Thoracic aorta (tissue), 2 donors: ENCODE measurements at regions not wholly inside any gene's neighbourhood (a gene's known extent, or its start where the extent isn't known, plus 50 kb on each side); places are given as distances from the start of the nearest gene placed in this dataset.

ENCODE experiments used
- ATAC-seq: fragments of 150-250 bp; one replicate; pipeline ENCODE4 v1.8.0; 2017; ENCODE audit warnings: low read depth; ENCODE audit not compliant: insufficient number of reproducible peaks, low FRiP score
- DNase-seq: peaks from one replicate; pipeline ENCODE4 v3.0.0-alpha.2; 2020; ENCODE audit warnings: low spot score
- H3K27ac ChIP-seq, 2 donors: fragments of 200-600 bp; sonication (generic); 1 replicate in 1 of 2; 2 replicates in 1 of 2; pipeline ENCODE4 v1.5.1; 2016; ENCODE audit warnings: mild to moderate bottlenecking in 2 of 2, moderate library complexity in 2 of 2
- H3K27me3 ChIP-seq: fragments of 200-600 bp; sonication (generic); replicated peaks from 2 replicates; pipeline ENCODE4 v1.6.0; 2016; ENCODE audit warnings: mild to moderate bottlenecking; ENCODE audit not compliant: insufficient read depth
- H3K36me3 ChIP-seq: fragments of 200-600 bp; sonication (generic); one replicate; pipeline ENCODE4 v1.5.1; 2016
- H3K4me1 ChIP-seq, 2 donors: fragments of 200-600 bp; sonication (generic); 1 replicate in 1 of 2; 2 replicates in 1 of 2; pipeline versions ENCODE4 v1.5.1 to v1.6.0; 2016; ENCODE audit warnings: low read depth in 2 of 2, mild to moderate bottlenecking in 1 of 2; ENCODE audit not compliant: control insufficient read depth in 1 of 2
- H3K4me3 ChIP-seq: fragments of 200-600 bp; sonication (generic); 2 replicates; pipeline ENCODE4 v1.5.1; 2016; ENCODE audit warnings: mild to moderate bottlenecking
- H3K9me3 ChIP-seq: fragments of 200-600 bp; sonication (generic); 2 replicates; pipeline ENCODE4 v1.5.1; 2016
- CTCF ChIP-seq: fragments of 200-600 bp; sonication (generic); IDR thresholded peaks from one replicate; pipeline ENCODE4 v1.5.1; 2019; ENCODE audit warnings: antibody characterized with exemption

- H3K4me3 ChIP-seq, result no peak overlapping the region
- H3K9me3 ChIP-seq, result no peaks in the 10 kb centered on the region
- H3K27ac ChIP-seq, result no peak overlapping the region
- no peaks in the 10 kb centered on the region for H3K36me3 ChIP-seq
- ATAC-seq, result no peak
- H3K27me3 ChIP-seq, result no peaks in the 10 kb centered on the region
- TF ChIP-seq CTCF, result no peak
- peaks cover 6 to 25% of the 10 kb centered on the region in 2 donors for H3K4me1 ChIP-seq
- DNase-seq, result no peak
Measured at GRCh38 chr2:20931346-20931745, 108.4 kb upstream of the LDAH start.

- no peaks in the 10 kb centered on the region for H3K36me3 ChIP-seq
- TF ChIP-seq CTCF, result no peak
- H3K27ac ChIP-seq, result no peak overlapping the region
- no peaks in the 10 kb centered on the region for H3K9me3 ChIP-seq
- ATAC-seq (no peak), DNase-seq (no peak)
- no peaks in the 10 kb centered on the region for H3K27me3 ChIP-seq
- peaks cover 6 to 25% of the 10 kb centered on the region in 2 donors for H3K4me1 ChIP-seq
- H3K4me3 ChIP-seq, result no peak overlapping the region
Measured at GRCh38 chr2:20930928-20931327, 108.0 kb upstream of the LDAH start.

- no peaks in the 10 kb centered on the region for H3K36me3 ChIP-seq
- H3K27me3 ChIP-seq, result no peaks in the 10 kb centered on the region
- TF ChIP-seq CTCF, result no peak
- DNase-seq (no peak), ATAC-seq (no peak)
- no peak overlapping the region for H3K27ac ChIP-seq
- H3K9me3 ChIP-seq, result no peaks in the 10 kb centered on the region
- H3K4me3 ChIP-seq, result no peak overlapping the region
- H3K4me1 ChIP-seq, result peaks cover 6 to 24% of the 10 kb centered on the region in 2 donors
Measured at GRCh38 chr2:20929721-20930120, 106.8 kb upstream of the LDAH start.

DNA sequence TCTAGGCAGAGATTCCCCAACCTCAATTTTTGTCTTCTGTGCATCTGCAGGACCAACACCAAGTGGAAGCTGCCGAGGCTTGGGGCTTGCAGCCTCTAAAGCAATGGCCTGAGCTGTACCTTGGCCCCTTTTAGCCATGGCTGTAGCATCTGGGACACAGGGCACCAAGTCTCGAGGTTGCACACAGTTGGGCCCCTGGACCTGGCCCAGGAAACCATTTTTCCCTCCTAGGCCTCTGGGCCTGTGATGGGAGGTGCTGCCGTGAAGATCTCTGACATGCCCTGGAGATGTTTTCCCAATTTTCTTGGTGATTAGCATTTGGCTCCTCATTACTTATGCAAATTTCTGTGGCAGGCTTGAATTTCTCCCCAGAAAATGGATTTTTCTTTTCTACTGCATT is 105.7 kb upstream of the LDAH start:
- H3K4me3 ChIP-seq, result no peak overlapping the region
- H3K4me1 ChIP-seq, result peaks cover 6 to 14% of the 10 kb centered on the region in 2 donors
- H3K27me3 ChIP-seq, result no peaks in the 10 kb centered on the region
- DNase-seq (no peak), ATAC-seq (no peak)
- no peak for TF ChIP-seq CTCF
- no peaks in the 10 kb centered on the region for H3K9me3 ChIP-seq
- H3K36me3 ChIP-seq, result no peaks in the 10 kb centered on the region
- H3K27ac ChIP-seq, result no peak overlapping the region

GRCh38 chr2:20925265-20925889 is 102.5 kb upstream of the LDAH start:
- ATAC-seq, result no peak

More at GRCh38 chr2:20925265-20925889, 102.5 kb upstream of the LDAH start:
- TF ChIP-seq CTCF, result no peak
- Histone ChIP-seq H3K4me3 (no peak overlapping the region), H3K36me3 (no peaks in the 10 kb centered on the region), H3K27me3 (no peaks in the 10 kb centered on the region), H3K4me1 (no peaks in the 10 kb centered on the region), H3K27ac (no peak overlapping the region), H3K9me3 (no peaks in the 10 kb centered on the region)
- no peak for DNase-seq
